Activated T-cell treated with anti-CD3 and anti-CD28 coated beads, Interleukin-2, amount 50 U/mL, for 72 hours (primary cell): ENCODE measurements at regions not wholly inside any gene's neighbourhood (a gene's known extent, or its start where the extent isn't known, plus 50 kb on each side); places are given as distances from the start of the nearest gene placed in this dataset.

ENCODE experiments used
- ATAC-seq, 2 donors: fragments of 150-1000 bp; cut with Tn5 transposase; replicated peaks in 1 of 2; 2 replicates each; pipeline ENCODE4 v1.10.0; 2021; ENCODE audit warnings: moderate library complexity in 2 of 2, mild to moderate bottlenecking in 1 of 2
- DNase-seq, 2 donors: peaks; one replicate each; pipeline ENCODE4 v3.0.0; 2021 to 2022; ENCODE audit warnings: mixed read lengths in 1 of 2
- H3K27ac Mint-ChIP-seq: one replicate; pipeline ENCODE4 v1.8.0; 2022; ENCODE audit warnings: mild to moderate bottlenecking, moderate library complexity, mixed read lengths
- H3K27me3 Mint-ChIP-seq: one replicate; pipeline ENCODE4 v1.8.0; 2022; ENCODE audit warnings: low read depth, mixed read lengths
- H3K36me3 Mint-ChIP-seq, 2 donors: one replicate each; pipeline ENCODE4 v1.8.0; 2022; ENCODE audit warnings: mixed read lengths in 2 of 2, mild to moderate bottlenecking in 1 of 2; ENCODE audit not compliant: insufficient read depth in 2 of 2
- H3K4me1 Mint-ChIP-seq: one replicate; pipeline ENCODE4 v1.8.0; 2022; ENCODE audit warnings: low read depth, mixed read lengths
- H3K4me3 Mint-ChIP-seq, 2 donors: one replicate each; pipeline ENCODE4 v1.8.0; 2022; ENCODE audit warnings: mild to moderate bottlenecking in 2 of 2, mixed read lengths in 2 of 2, moderate library complexity in 2 of 2
- H3K9me3 Mint-ChIP-seq, 2 donors: one replicate each; pipeline ENCODE4 v1.8.0; 2022; ENCODE audit warnings: mixed read lengths in 2 of 2

DNA sequence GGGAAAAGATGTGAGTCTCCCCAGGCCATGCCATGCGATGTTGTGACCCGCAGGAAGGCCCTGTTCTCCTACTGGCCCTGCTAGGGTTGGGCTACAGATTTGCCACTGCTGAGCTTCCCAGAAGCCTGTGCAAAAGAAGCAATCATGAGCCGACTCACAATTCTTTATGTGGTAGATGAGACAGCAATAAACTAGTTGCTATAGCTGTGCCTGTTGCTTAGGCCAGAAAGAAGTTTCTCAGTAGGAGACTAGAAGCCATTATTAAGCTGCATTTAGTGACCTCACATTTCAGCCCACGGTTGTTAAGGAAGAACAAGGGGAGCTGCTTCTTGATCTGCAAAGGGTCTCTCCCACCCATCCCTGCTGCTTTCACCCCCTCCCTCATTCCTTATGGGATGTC is 239.4 kb upstream of the CRY1 start:
- H3K4me1 Mint-ChIP-seq = peaks cover 93% of the 10 kb centered on the region
- H3K27me3 Mint-ChIP-seq = no peaks in the 10 kb centered on the region

DNA sequence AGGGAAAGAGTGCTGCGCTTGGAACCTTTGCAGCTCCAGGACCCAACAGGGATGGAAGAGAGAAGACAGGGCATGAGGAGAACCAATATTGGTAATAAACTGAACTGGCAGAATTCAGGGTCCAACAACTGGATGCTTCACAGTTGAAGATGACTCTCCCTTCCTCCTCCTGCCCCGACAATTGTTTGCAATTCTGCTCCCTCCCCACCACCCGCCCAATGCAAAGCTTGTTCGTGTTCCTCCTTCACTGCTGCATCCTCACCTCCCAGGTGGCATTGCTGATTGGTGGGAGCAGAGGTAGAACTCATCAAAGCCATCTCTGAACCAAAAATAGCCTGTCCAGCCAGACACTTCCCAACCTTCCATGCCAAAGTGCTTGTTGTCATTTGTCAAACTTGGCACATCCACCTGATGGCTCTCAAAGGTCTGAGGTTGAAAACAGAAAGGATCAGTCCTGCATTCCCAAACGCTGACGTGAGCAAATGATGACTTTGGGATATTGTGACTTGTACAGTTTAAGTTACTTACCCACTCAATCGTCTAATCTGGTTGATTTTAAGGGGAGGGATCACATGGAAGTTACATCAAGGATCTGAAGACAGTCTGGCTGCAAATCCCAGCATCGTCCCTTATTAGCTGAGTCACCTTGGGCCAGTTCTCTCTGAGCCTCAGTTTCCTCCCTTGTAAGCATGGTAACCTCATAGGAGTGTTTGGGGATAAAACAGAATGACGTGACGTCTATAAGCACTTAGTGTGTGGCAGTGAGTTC is 242.6 kb upstream of the CRY1 start:
- no peak for ATAC-seq
- peaks cover 0 to 5% of the 10 kb centered on the region in 2 donors for H3K9me3 Mint-ChIP-seq
- no peak overlapping the region for H3K4me3 Mint-ChIP-seq
- H3K36me3 Mint-ChIP-seq = peaks cover 2 to 11% of the 10 kb centered on the region in 2 donors
- DNase-seq = no peak
- H3K4me1 Mint-ChIP-seq = peaks cover 82% of the 10 kb centered on the region
- H3K27ac Mint-ChIP-seq = no peak overlapping the region
- no peaks in the 10 kb centered on the region for H3K27me3 Mint-ChIP-seq

More for the DNA sequence above, 239.4 kb upstream of the CRY1 start:
- H3K4me3 Mint-ChIP-seq = no peak overlapping the region
- H3K9me3 Mint-ChIP-seq = peaks cover 4 to 8% of the 10 kb centered on the region in 2 donors
- no peak overlapping the region for H3K27ac Mint-ChIP-seq
- ATAC-seq = no peak
- no peak for DNase-seq
- peaks cover 5 to 14% of the 10 kb centered on the region in 2 donors for H3K36me3 Mint-ChIP-seq

DNA sequence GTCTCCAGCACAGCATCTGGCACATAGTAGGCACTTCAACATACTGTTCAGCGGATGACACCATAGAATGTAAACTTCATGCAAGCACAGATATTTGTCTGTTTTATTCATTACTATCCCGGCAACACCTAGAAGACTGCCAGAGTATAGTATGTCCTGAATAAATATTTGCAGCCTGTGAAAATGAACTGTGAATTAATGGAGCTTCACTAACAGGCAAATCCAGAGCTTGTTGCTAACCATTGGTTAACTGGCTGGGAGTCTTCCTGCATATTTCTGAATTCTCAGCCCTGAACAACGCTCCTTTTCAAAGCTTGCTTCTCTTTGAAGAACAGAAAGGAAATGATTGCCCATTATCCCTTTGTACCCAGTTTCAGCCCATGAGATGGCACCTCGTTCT is 243.3 kb upstream of the CRY1 start:
- DNase-seq (no peak), ATAC-seq (no peak)
- peaks cover 2 to 12% of the 10 kb centered on the region in 2 donors for H3K36me3 Mint-ChIP-seq
- no peaks in the 10 kb centered on the region for H3K27me3 Mint-ChIP-seq
- H3K4me1 Mint-ChIP-seq = peaks cover 84% of the 10 kb centered on the region
- H3K9me3 Mint-ChIP-seq = peaks cover 0 to 5% of the 10 kb centered on the region in 2 donors
- H3K27ac Mint-ChIP-seq = peak overlapping the region; percentile 18
- no peak overlapping the region for H3K4me3 Mint-ChIP-seq

DNA sequence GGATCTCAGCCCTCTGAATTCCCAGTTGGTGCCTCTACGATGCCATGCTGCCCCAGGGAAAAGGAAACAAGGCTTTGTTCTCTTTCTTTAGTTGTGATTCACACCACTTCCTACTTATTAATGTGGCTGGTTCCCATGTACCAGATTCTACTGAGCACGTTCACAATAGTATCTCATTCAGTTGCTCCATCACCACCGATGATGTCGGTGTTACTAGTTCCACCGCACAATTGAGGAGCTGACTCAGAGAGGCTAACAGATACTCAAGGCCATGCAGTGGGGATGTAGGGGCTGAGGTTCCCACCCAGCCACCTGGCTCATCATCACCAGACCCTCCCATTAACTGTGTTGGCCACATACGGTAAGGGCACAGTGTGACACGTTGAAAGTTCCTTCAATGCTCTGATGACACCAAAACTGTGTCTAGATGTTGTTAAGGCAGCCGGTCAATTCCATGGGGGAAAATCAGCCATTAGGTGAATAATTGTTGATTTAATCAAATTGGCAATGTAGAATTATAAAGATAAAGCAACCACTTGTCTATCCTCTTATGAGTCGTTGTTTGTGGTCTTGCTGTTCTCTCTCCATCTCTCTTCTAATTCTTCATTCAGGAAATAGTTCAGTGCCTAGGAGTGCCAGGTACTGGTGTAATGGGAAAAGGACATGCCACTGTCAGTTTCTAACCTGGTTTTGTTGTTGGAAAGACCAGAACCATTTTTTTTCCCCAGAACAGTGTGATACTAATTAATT is 244.2 kb upstream of the CRY1 start:
- H3K27me3 Mint-ChIP-seq = no peaks in the 10 kb centered on the region

DNA sequence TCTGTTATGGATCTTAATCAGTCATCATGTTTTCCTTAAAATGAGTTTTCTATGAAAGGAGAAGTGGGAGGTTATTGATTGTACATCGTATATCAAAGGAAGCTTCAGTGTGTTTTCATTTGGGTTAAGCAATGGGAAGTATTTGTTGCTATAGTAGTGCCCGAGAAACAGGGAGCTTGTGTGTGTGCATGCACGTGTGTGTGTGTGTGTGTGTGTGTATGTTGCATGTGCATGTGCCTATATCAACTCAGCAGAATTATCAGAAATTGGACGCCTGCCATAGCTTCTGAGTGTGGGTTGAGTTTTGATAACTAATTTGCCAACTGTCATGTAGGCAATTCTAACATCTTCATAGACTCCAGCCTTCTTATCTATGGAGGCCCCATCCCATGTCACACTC is 246.1 kb upstream of the CRY1 start:
- no peak for ATAC-seq
- Mint-ChIP-seq H3K4me1 (peaks cover 67% of the 10 kb centered on the region), H3K36me3 (peaks cover 0 to 17% of the 10 kb centered on the region in 2 donors), H3K27me3 (no peaks in the 10 kb centered on the region), H3K9me3 (peaks cover 0 to 2% of the 10 kb centered on the region in 2 donors), H3K4me3 (no peak overlapping the region), H3K27ac (no peak overlapping the region)
- DNase-seq = no peak

More for the DNA sequence above, 244.2 kb upstream of the CRY1 start:
- Mint-ChIP-seq H3K36me3 (peaks cover 2 to 15% of the 10 kb centered on the region in 2 donors), H3K27ac (no peak overlapping the region), H3K4me1 (peaks cover 78% of the 10 kb centered on the region), H3K4me3 (peak overlapping the region in 1 of 2 donors; percentile 37), H3K9me3 (peaks cover 0 to 5% of the 10 kb centered on the region in 2 donors)
- peak; percentile 21 to 37 for DNase-seq
- ATAC-seq = peak; percentile 87 to 91

DNA sequence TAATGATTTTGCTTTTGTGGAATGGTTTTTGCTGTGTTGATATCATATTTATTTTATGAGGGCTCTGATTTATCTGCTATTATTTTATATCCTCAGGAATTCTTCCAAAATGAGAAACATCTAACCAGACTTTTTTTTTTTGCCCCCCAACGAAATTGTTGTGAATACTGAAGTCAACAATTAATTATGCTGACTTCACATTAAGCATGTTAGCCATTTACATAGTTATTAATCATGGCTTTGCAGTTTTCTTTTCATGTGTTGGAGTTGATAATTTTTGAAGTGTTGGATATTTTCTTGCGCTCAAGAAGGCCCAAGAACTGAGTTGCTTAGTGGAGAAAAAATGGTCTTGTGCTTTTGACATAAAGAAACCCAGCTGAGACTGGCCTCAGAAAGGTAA is 246.6 kb upstream of the CRY1 start:
- DNase-seq (no peak), ATAC-seq (no peak)
- Mint-ChIP-seq H3K4me1 (peaks cover 62% of the 10 kb centered on the region), H3K27ac (no peak overlapping the region), H3K4me3 (no peak overlapping the region), H3K36me3 (peaks cover 0 to 12% of the 10 kb centered on the region in 2 donors), H3K27me3 (no peaks in the 10 kb centered on the region), H3K9me3 (no peaks in the 10 kb centered on the region)

DNA sequence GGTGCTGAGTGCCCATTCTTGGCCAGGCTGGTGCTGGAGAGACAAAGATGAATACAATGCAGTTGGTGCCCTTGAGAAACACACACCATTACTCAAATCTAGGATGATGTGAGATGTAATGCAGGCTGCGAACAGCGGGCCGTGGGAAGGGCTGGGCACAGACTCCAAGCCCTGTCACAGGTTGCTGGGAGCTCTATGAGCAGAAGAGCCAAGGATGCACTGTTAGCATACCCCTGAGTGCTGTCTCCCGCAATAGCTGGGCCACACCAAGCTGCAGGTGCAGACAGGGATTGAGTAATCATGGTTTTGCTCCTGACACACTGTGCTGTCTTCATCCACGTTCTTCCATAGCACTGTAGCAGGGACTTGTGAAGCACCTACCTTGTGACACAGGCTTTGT is 247.5 kb upstream of the CRY1 start:
- no peak for DNase-seq
- Mint-ChIP-seq H3K4me3 (no peak overlapping the region), H3K36me3 (peaks cover 1 to 14% of the 10 kb centered on the region in 2 donors)

DNA sequence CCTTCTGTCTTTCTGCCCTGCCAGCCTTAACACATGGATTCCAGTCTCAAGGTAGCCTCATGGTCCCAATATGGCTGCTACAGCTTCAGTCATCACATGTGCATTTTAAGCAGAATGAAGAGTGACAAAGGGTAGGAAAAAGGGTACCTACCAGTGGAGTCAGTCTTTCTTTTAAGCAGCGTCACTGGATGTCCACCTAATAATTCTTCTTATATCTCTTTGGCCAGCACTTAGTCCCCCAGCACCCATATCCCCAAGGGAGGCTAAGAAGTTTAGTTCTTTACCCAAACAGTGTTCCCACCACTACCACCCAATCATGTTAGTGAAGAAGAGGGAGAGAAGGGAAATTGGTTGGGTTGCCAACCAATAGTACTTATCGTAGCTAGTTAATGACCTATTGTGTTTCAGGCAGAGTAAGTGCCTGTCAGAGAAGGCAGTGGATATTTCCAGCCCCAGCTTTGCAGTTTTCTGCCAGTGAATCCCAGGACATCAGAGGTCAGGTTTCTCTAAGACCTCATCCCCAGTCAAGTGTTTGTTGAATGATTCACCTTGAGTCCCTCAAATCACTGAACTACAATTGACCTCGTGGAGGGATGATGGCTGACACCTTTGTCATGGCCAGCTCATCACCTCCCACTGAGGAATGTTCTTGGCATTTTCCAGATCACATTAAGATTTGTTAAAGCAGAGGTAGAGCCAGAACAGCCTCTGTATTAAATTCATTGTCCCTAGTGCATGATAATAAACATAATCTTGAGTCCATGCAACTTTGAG is 250.9 kb upstream of the CRY1 start:
- peaks cover 3 to 7% of the 10 kb centered on the region in 2 donors for H3K9me3 Mint-ChIP-seq
- DNase-seq (no peak), ATAC-seq (no peak)
- H3K4me3 Mint-ChIP-seq = no peak overlapping the region
- H3K4me1 Mint-ChIP-seq = peaks cover 41% of the 10 kb centered on the region
- no peak overlapping the region for H3K27ac Mint-ChIP-seq
- H3K27me3 Mint-ChIP-seq = no peaks in the 10 kb centered on the region
- H3K36me3 Mint-ChIP-seq = peaks cover 9 to 22% of the 10 kb centered on the region in 2 donors

More for the DNA sequence above, 247.5 kb upstream of the CRY1 start:
- H3K4me1 Mint-ChIP-seq = peaks cover 57% of the 10 kb centered on the region
- no peaks in the 10 kb centered on the region for H3K27me3 Mint-ChIP-seq
- H3K9me3 Mint-ChIP-seq = peaks cover 0 to under 1% of the 10 kb centered on the region in 2 donors
- ATAC-seq = no peak
- no peak overlapping the region for H3K27ac Mint-ChIP-seq

DNA sequence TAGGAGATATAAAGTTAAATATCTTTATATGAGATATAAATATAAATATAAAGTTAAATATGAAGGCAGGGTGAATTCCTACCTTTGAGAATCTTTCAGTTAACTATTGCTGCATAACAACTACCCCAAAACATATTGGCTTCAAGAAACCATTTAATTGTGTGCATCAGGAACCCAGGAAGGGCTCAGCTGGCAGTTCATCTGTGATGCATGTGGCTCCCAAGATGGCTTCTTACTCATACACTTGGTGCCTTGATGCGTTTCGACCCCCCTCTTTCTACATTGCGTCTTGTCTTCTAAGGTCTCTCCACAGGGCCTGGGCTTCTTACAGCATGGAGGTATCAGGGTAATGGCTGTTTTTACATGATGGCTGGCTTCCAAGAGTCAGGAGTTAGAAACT is 253.9 kb upstream of the CRY1 start:
- ATAC-seq (no peak), DNase-seq (no peak)
- Mint-ChIP-seq H3K27me3 (no peaks in the 10 kb centered on the region), H3K9me3 (peaks cover 3 to 7% of the 10 kb centered on the region in 2 donors), H3K4me1 (peaks cover 34% of the 10 kb centered on the region), H3K4me3 (no peak overlapping the region), H3K36me3 (peaks cover 9 to 20% of the 10 kb centered on the region in 2 donors), H3K27ac (no peak overlapping the region)

DNA sequence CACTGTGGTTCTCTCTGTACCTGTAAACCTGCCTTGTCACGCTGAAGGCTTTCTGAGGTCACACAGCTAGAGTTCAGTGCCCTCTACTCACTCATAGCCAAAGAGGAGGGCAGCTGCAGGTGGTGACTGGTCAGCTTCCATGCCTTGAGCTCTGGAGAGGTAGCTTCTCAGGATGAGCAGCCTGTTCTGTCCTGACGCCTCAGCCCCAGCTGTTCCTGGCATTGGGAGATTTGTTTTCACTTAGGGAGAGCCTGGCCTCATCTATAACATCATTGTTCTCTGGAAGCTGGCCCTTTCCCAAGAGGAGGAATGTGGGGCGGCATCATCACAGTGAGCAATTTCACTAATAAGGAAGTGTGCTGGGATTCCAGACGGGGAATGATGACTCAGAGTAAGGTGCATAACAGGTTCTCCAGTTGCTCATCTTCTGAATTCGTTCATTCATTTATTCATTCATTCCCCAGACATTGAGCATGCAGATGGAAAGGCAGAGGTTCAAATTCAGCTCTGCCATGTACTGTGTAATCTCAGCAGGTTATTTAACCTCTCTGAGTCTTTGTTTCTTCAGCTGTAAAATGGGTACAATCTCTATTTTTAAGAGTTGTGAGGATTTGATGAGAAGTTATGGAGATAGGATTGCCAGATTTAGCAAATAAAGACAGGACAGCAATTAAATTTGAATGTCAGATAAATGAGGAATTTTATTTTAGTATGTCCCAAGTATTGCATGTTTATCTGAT is 255.8 kb upstream of the CRY1 start:
- ATAC-seq (no peak), DNase-seq (no peak)
- H3K4me1 Mint-ChIP-seq = peaks cover 36% of the 10 kb centered on the region
- H3K9me3 Mint-ChIP-seq = peaks cover 3 to 7% of the 10 kb centered on the region in 2 donors
- H3K4me3 Mint-ChIP-seq = no peak overlapping the region
- peaks cover 9 to 11% of the 10 kb centered on the region in 2 donors for H3K36me3 Mint-ChIP-seq
- no peaks in the 10 kb centered on the region for H3K27me3 Mint-ChIP-seq
- no peak overlapping the region for H3K27ac Mint-ChIP-seq

DNA sequence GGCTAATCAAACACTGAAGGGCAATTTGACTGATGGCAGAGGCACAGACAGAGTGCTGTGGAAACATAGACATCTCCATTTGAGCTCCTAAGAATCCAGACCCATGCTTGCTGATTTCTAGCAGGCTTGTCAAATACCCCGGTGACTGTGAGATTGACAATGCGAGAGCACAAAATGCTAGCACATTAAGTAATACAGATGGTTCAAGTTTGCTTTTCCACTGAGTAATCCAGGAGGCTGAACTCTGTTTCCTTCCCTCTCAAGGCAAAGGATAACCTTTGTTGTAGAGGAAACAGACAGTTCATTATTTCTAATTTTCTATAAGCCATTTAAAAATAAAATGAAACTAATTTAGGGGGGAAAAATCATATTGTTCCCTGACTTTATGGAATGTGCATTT is 256.5 kb upstream of the CRY1 start:
- H3K4me3 Mint-ChIP-seq = no peak overlapping the region
- no peak for ATAC-seq
- no peaks in the 10 kb centered on the region for H3K27me3 Mint-ChIP-seq
- DNase-seq = no peak
- peaks cover 3 to 7% of the 10 kb centered on the region in 2 donors for H3K9me3 Mint-ChIP-seq
- peaks cover 9 to 11% of the 10 kb centered on the region in 2 donors for H3K36me3 Mint-ChIP-seq
- H3K4me1 Mint-ChIP-seq = peaks cover 42% of the 10 kb centered on the region
- H3K27ac Mint-ChIP-seq = no peak overlapping the region

DNA sequence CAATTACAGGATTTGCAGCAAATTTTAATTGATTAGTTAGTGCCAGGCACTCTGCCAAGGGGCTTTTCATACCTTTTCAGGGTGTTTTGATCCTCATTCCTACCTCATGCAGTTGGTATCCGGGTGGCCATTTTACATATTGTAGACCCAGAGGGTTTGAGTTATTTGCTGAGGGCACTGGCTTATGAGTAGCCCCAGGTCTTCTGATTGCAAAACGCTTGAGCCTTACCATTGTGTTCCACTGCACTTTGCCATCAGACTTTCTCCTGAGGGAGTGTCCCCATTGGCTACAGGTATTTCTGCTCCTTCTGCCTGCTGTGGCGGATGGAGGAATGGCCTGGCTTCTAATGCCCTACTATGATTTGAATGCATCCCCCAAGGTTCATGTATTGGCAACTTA is 257.8 kb upstream of the CRY1 start:
- peaks cover under 1 to 7% of the 10 kb centered on the region in 2 donors for H3K9me3 Mint-ChIP-seq
- H3K4me1 Mint-ChIP-seq = peaks cover 55% of the 10 kb centered on the region
- H3K27ac Mint-ChIP-seq = no peak overlapping the region
- peaks cover 6 to 7% of the 10 kb centered on the region in 2 donors for H3K36me3 Mint-ChIP-seq
- DNase-seq = no peak
- no peak for ATAC-seq
- H3K27me3 Mint-ChIP-seq = no peaks in the 10 kb centered on the region
- H3K4me3 Mint-ChIP-seq = no peak overlapping the region
